ENCODE measurements at regions not wholly inside any gene's neighbourhood (a gene's known extent, or its start where the extent isn't known, plus 50 kb on each side); places are given as distances from the start of the nearest gene placed in this dataset.
"Not testable (repeated sequence)": the region's sequence is repeated elsewhere in the genome, so short reads cannot be mapped to it uniquely, and the experiment has no call there.

DNA sequence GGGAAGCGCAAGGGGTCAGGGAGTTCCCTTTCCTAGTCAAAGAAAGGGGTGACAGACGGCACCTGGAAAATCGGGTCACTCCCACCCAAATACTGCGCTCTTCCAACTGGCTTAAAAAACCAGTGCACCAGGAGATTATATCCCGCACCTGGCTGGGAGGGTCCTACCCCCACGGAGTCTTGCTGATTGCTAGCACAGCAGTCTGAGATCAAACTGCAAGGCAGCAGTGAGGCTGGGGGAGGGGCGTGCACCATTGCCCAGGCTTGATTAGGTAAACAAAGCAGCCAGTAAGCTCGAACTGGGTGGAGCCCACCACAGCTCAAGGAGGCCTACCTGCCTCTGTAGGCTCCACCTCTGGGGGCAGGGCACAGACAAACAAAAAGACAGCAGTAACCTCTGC lies 726.0 kb upstream of the MANEA start:
- H3K4me1 ChIP-seq (ENCODE audit: control insufficient read depth in 2 of 2, insufficient read depth in 2 of 2, low read length in 2 of 2); H2AFZ ChIP-seq (ENCODE audit: insufficient read depth, low read depth, low read length, poor library complexity, severe bottlenecking); H3K4me3 Mint-ChIP-seq; H4K20me1 ChIP-seq (ENCODE audit: control insufficient read depth, insufficient read depth, low read length, poor library complexity, severe bottlenecking); H3K27ac Mint-ChIP-seq; H3K4me1 Mint-ChIP-seq; ATAC-seq (ENCODE audit: low read depth); H3K4me3 ChIP-seq (ENCODE audit: control extremely low read depth in 1 of 5, extremely low read depth in 1 of 5, insufficient read depth in 1 of 5, low read depth in 2 of 5, low read length in 4 of 5); DNase-seq; H3K9me3 Mint-ChIP-seq (ENCODE audit: insufficient read depth); H3K79me2 ChIP-seq (ENCODE audit: control insufficient read depth, insufficient read depth, low read length); H3K9ac ChIP-seq (ENCODE audit: low read length); H3K9me3 ChIP-seq (ENCODE audit: control extremely low read depth in 1 of 3, control insufficient read depth in 2 of 3, insufficient read depth in 1 of 3, low read length in 2 of 3); H3K27me3 ChIP-seq (replicated peaks in 1 of 4; ENCODE audit: control extremely low read depth in 1 of 4, control insufficient read depth in 3 of 4, insufficient read depth in 4 of 4, low read length in 3 of 4); H3K27ac ChIP-seq (ENCODE audit: low read length in 2 of 2); H3K27me3 Mint-ChIP-seq; H3K4me2 ChIP-seq (replicated peaks; ENCODE audit: low read depth, low read length, poor library complexity, severe bottlenecking); H3K36me3 ChIP-seq (replicated peaks in 1 of 2; ENCODE audit: control extremely low read depth in 1 of 2, control insufficient read depth in 1 of 2, extremely low read depth in 1 of 2, insufficient read depth in 2 of 2, low read length in 1 of 2); POLR2A ChIA-PET; intact Hi-C loops (cut with micrococcal nuclease); CTCF ChIA-PET: not testable (repeated sequence)
- 93% methylated on average over 4 of the region's 8 CpGs for WGBS (ENCODE audit: insufficient coverage)

GRCh38 chr6:94845742-94846141 lies 731.6 kb upstream of the MANEA start:
- H3K36me3 ChIP-seq (replicated peaks in 1 of 2; ENCODE audit: control extremely low read depth in 1 of 2, control insufficient read depth in 1 of 2, extremely low read depth in 1 of 2, insufficient read depth in 2 of 2, low read length in 1 of 2) = no peaks in the 10 kb centered on the region
- no peaks in the 10 kb centered on the region for H4K20me1 ChIP-seq (ENCODE audit: control insufficient read depth, insufficient read depth, low read length, poor library complexity, severe bottlenecking)
- Mint-ChIP-seq H3K27me3 (no peaks in the 10 kb centered on the region), H3K9me3 (ENCODE audit: insufficient read depth) (no peaks in the 10 kb centered on the region), H3K4me1 (no peaks in the 10 kb centered on the region), H3K27ac (no peak overlapping the region), H3K4me3 (no peak overlapping the region)
- no peaks in the 10 kb centered on the region for H3K4me1 ChIP-seq (ENCODE audit: control insufficient read depth in 2 of 2, insufficient read depth in 2 of 2, low read length in 2 of 2)
- no peak for TF ChIP-seq EZH2 (IDR thresholded peaks at IDR 0.05; ENCODE audit: borderline replicate concordance, insufficient read depth, low read depth, low read length, poor library complexity, severe bottlenecking)
- no peak for TF ChIP-seq CTCF (IDR thresholded peaks at IDR 0.05)
- no peak for ATAC-seq (ENCODE audit: low read depth)
- H2AFZ ChIP-seq (ENCODE audit: insufficient read depth, low read depth, low read length, poor library complexity, severe bottlenecking) = no peak overlapping the region
- DNase-seq = no peak
- no CpG with 5 or more reads among the region's 1 CpG for WGBS (ENCODE audit: insufficient coverage)
- no peak overlapping the region for H3K4me3 ChIP-seq (ENCODE audit: control extremely low read depth in 1 of 5, extremely low read depth in 1 of 5, insufficient read depth in 1 of 5, low read depth in 2 of 5, low read length in 4 of 5)
- CTCF ChIA-PET = no interaction called here
- intact Hi-C loops (cut with micrococcal nuclease) = no loop called here
- no peak overlapping the region for H3K4me2 ChIP-seq (replicated peaks; ENCODE audit: low read depth, low read length, poor library complexity, severe bottlenecking)
- no peaks in the 10 kb centered on the region for H3K79me2 ChIP-seq (ENCODE audit: control insufficient read depth, insufficient read depth, low read length)
- no peak overlapping the region for H3K27ac ChIP-seq (ENCODE audit: low read length in 2 of 2)
- POLR2A ChIA-PET = no interaction called here
- no peaks in the 10 kb centered on the region for H3K9me3 ChIP-seq (ENCODE audit: control extremely low read depth in 1 of 3, control insufficient read depth in 2 of 3, insufficient read depth in 1 of 3, low read length in 2 of 3)
- no peak overlapping the region for H3K9ac ChIP-seq (ENCODE audit: low read length)
- H3K27me3 ChIP-seq (replicated peaks in 1 of 4; ENCODE audit: control extremely low read depth in 1 of 4, control insufficient read depth in 3 of 4, insufficient read depth in 4 of 4, low read length in 3 of 4) = no peaks in the 10 kb centered on the region

Data from B cell (primary cell).